ENCODE measurements at regions not wholly inside any gene's neighbourhood (a gene's known extent, or its start where the extent isn't known, plus 50 kb on each side); places are given as distances from the start of the nearest gene placed in this dataset.

DNA sequence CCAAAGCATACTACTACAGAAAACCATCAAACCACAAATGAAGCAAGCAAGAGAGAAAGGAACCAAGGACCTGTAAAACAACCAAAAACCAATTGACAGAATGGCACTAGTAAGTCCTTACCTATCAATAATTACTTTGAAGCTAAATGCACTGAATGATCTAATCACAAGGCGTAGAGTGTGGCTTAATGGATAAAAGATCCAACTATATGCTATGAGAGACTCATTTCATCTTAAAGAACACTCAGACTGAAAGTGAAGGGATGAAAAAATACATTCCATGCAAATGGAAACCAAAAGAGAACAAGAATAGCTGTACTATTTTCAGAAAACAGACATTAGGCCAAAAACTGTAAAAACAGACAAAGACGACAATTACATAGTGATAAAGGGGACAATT lies 70.7 kb downstream of the CRPPA start:
- TF ChIP-seq, protein P1, sequence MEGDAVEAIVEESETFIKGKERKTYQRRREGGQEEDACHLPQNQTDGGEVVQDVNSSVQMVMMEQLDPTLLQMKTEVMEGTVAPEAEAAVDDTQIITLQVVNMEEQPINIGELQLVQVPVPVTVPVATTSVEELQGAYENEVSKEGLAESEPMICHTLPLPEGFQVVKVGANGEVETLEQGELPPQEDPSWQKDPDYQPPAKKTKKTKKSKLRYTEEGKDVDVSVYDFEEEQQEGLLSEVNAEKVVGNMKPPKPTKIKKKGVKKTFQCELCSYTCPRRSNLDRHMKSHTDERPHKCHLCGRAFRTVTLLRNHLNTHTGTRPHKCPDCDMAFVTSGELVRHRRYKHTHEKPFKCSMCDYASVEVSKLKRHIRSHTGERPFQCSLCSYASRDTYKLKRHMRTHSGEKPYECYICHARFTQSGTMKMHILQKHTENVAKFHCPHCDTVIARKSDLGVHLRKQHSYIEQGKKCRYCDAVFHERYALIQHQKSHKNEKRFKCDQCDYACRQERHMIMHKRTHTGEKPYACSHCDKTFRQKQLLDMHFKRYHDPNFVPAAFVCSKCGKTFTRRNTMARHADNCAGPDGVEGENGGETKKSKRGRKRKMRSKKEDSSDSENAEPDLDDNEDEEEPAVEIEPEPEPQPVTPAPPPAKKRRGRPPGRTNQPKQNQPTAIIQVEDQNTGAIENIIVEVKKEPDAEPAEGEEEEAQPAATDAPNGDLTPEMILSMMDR (IDR thresholded peaks at IDR 0.05): no peak
- no peak for TF ChIP-seq POLR2A (IDR thresholded peaks at IDR 0.05)
- Histone ChIP-seq H3K36me3 (no peaks in the 10 kb centered on the region), H3K27me3 (no peaks in the 10 kb centered on the region), H3K27ac (no peak overlapping the region), H3K9me3 (no peaks in the 10 kb centered on the region), H3K4me1 (no peaks in the 10 kb centered on the region), H3K4me3 (no peak overlapping the region)
- no peak for DNase-seq

DNA sequence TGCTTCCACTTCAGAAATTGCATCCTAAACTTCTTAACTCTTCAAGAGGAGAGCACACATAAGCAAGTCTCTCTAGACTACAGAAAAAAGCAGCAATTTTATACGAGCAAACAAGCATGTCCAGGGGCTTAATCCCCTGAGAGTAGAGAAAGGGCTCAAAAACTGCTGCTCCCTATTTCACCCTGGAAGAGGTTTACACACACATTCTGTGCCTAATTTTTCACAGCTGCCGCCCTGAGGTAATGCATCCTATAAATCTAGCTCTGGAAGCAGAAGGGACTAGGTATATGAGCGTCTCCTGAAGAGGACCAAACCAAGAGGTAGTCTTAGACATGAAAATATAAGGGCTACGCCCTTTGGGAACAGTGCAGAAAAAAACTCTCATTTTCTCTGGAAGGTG lies 73.1 kb downstream of the CRPPA start:
- TF ChIP-seq, protein P1 (IDR thresholded peaks at IDR 0.05): no peak
- TF ChIP-seq POLR2A (IDR thresholded peaks at IDR 0.05): no peak
- Histone ChIP-seq H3K9me3 (no peaks in the 10 kb centered on the region), H3K27me3 (no peaks in the 10 kb centered on the region), H3K4me1 (no peaks in the 10 kb centered on the region), H3K36me3 (no peaks in the 10 kb centered on the region), H3K4me3 (no peak overlapping the region), H3K27ac (no peak overlapping the region)
- DNase-seq: no peak

- Histone ChIP-seq H3K27me3 (no peaks in the 10 kb centered on the region), H3K36me3 (no peaks in the 10 kb centered on the region), H3K9me3 (no peaks in the 10 kb centered on the region), H3K4me3 (no peak overlapping the region), H3K27ac (no peak overlapping the region), H3K4me1 (no peaks in the 10 kb centered on the region)
- TF ChIP-seq, protein P1 (IDR thresholded peaks at IDR 0.05): no peak
- no peak for TF ChIP-seq POLR2A (IDR thresholded peaks at IDR 0.05)
- DNase-seq: no peak
Measured at GRCh38 chr7:16347827-16348192, 73.5 kb downstream of the CRPPA start.

DNA sequence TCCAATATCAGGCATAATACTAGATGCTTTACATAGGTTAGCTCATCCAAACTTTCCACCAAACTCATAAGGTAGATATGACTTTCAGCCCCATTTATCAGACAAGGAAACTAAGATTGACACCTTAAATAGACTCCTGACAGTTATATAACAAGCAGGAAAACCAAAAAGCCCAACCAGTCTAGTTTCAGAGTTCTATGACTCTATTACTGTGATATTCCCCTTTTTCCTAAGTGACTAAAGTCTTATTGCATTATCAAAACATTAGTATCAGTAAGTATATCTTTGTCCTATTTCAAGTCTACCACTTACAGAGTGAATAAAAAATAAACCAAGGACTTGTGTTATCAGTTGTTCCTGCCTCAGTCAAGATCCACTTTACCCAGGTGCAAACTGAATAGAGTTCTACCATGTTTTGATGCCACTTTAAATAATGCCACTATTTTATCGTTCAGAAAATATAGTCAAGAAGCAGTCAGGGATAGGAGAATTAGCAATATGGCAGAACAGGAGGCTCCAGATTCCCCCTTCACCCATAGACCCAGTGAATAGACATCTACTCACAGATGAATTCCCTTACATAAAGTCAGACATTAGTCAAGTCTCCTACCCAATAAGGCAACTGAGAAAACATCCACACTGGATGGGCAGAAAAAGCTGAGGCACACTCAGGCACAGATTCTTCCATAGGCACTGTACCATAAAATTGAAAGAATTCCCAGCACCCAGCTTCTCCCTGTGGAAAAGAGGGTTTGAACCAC lies 74.1 kb downstream of the CRPPA start:
- no peak for TF ChIP-seq POLR2A (IDR thresholded peaks at IDR 0.05)
- TF ChIP-seq, protein P1 (IDR thresholded peaks at IDR 0.05): no peak

DNA sequence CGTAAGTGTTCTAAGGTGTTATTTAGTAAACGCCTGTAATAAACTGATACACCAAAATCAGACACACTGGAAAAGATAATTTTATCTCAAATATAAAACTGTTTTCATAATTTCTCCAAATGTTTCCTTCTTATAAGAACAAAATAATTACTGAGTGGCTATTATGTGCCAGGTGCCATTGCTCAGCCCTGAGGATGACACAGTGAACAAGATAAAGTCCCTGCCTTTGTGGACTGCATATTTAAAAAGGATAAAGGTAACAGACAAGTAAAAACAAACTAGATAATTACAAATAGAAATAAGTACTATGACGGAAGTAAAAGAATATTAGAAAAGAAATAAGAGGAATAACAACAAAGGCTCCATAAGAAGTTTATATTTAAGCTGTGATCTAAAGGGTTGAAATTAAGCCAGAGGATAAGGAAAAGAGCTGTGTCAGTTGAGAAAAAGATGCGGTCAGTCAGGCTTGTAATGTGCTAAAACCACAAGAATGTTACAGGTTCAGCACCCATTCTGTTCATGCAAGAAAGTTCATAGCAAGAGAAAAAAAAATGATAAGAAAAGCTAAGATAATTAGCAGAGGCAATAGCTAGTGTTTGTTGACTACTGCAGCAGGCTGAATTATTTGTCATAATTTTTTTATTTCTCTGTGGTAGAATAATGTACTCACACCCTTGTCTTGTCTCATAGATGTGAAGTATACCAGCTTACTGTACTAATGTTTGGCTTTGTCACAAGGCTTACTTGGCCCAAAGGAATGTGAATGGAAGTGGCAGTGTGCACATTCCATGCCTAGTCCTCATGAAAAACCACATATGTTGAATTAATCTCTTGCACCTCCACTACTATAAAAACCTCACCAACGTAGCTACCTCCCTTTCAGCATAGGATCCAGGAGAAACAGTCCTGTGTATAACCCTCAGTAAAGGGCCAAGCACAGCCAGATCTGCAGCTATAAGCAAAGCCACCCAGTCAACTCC lies 75.1 kb downstream of the CRPPA start:
- Histone ChIP-seq H3K36me3 (no peaks in the 10 kb centered on the region), H3K27ac (no peak overlapping the region), H3K27me3 (no peaks in the 10 kb centered on the region), H3K4me3 (no peak overlapping the region), H3K9me3 (no peaks in the 10 kb centered on the region), H3K4me1 (no peaks in the 10 kb centered on the region)
- TF ChIP-seq POLR2A (IDR thresholded peaks at IDR 0.05): no peak
- TF ChIP-seq, protein P1 (IDR thresholded peaks at IDR 0.05): no peak
- no peak for DNase-seq

More for the DNA sequence above, 74.1 kb downstream of the CRPPA start:
- Histone ChIP-seq H3K27me3 (no peaks in the 10 kb centered on the region), H3K27ac (no peak overlapping the region), H3K36me3 (no peaks in the 10 kb centered on the region), H3K9me3 (no peaks in the 10 kb centered on the region), H3K4me1 (no peaks in the 10 kb centered on the region), H3K4me3 (no peak overlapping the region)
- no peak for DNase-seq
